ENCODE measurements at regions not wholly inside any gene's neighbourhood (a gene's known extent, or its start where the extent isn't known, plus 50 kb on each side); places are given as distances from the start of the nearest gene placed in this dataset.

- DNase-seq: no peak
- intact Hi-C loops (cut with DNase I): loop anchor here (10.0 kb wide), 1 partner anchor 146 kb away; the partner anchor contains the start of gene ZFHX3
These were observed 143.0 kb upstream of the ZFHX3 start for GRCh38 chr16:73190688-73191659.

DNA sequence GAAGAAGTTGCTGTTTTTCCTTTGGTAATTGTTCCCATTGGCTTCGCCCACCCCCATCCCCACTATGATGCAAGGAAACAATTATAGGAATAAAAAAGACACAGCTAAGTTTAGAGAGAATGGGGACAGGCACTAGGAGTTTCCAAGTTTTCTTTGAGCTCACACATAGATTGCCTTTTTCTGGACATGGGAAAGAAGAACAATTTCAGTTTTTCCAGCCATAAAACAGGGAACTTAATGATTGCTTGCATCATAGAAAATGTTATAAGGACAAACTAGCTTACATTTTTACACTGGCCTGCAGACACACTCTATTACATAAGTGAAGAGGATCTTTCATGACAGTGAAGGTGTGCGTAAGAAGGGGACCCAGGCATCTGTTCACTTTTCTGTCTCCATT is 142.3 kb upstream of the ZFHX3 start:
- intact Hi-C loops (cut with DNase I): loop anchor here (10.0 kb wide), 1 partner anchor 145 kb away; the partner anchor contains the start of gene ZFHX3

DNA sequence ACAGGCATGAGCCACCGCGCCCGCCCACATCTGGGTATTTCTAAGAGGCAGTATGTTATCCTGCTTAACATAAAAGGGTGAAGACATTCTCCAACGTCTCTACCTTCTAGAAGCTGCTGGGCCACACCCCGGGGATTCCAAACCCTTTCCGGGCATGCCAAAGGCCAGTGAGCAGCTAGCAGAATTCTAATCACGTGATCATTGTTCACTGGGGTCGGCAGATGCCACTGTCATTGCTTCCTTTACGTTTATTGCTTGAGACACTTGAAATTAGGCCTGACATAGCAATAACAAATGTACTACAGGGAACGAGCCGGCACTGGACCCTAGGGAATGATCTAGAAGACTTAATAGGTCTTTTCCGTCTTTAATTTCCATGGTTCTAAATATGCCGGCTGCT is 141.2 kb upstream of the ZFHX3 start:
- intact Hi-C loops (cut with DNase I): no loop called here
- no peak for DNase-seq

More for the DNA sequence above, 142.3 kb upstream of the ZFHX3 start:
- no peak for DNase-seq

- intact Hi-C loops (cut with DNase I): no loop called here
- DNase-seq: no peak
These were observed 139.0 kb upstream of the ZFHX3 start for GRCh38 chr16:73186752-73187601.

DNA sequence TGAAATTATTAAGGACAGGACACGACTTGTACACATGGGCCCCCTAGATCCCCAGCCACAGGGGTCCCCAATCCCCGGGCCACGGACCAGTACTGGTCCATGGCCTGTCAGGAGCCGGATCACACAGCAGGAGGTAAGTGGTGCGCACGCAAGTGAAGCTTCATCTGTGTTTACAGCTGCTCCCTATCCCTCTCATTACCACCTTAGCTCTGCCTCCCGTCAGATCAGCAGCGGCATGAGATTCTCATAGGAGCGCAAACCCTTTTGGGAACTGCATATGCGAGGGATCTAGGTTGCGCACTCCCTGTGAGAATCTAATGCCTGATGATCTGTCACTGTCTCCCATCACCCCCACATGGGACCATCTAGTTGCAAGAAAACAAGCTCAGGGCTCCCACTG is 137.8 kb upstream of the ZFHX3 start:
- intact Hi-C loops (cut with DNase I): no loop called here
- DNase-seq: no peak

DNA sequence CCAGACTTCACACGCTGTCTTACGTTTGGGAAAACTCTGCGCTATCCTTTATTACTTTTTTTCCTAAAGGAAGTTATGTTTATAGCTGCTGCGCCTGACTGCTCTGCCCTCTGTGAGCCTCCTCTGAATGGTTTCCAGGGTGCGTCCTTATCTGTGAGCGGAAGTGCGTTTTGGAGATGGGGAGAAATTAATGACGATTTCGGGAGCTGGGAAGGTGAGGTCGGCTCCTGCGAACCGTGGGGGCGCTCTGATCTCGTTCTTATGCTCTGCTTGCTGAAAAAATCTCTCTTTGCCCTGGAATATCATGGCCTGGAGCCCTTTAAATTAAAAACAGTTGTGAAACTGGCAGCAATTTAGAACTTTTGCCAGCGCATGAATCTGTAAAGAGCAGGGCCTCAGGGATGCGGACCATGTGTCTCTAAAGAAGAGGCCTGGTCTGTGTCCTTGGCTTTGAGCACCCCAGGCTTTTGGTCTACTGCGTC is 135.7 kb upstream of the ZFHX3 start:
- intact Hi-C loops (cut with DNase I): no loop called here

GRCh38 chr16:73179705-73180331 is 131.9 kb upstream of the ZFHX3 start:
- intact Hi-C loops (cut with DNase I): no loop called here
- DNase-seq: no peak

More for the DNA sequence above, 135.7 kb upstream of the ZFHX3 start:
- DNase-seq: no peak

DNA sequence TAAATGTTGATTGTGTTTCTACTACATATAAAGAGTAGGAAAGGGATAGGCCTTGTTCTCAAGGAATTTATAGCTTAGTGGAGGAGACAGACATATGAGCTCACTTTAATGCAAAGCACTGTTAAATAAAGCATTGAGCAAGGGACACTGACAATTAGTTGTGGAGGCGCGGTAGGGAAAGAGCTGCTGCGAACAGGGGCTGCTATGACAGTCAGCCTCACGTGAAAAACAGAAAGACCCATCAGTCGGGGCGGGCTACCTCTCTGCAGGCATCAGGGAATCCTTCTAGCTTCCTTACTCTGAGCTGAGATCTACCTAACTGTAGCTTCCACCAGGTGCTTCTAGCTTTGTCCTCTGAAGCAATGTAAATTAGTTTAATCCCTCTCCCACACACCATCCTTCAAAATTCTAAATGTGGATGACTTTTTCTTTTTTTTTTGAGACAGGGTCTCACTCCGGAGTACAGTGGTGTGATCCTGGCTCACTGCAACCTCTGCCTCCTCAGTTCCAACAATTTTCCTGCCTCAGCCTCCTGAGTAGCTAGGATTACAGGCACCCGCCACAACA is 129.9 kb upstream of the ZFHX3 start:
- intact Hi-C loops (cut with DNase I): no loop called here
- no peak for DNase-seq

GRCh38 chr16:73176577-73177013 is 128.7 kb upstream of the ZFHX3 start:
- no peak for DNase-seq
- intact Hi-C loops (cut with DNase I): no loop called here

- DNase-seq: no peak
- intact Hi-C loops (cut with DNase I): no loop called here
These were observed 125.2 kb upstream of the ZFHX3 start for GRCh38 chr16:73172973-73173709.

DNA sequence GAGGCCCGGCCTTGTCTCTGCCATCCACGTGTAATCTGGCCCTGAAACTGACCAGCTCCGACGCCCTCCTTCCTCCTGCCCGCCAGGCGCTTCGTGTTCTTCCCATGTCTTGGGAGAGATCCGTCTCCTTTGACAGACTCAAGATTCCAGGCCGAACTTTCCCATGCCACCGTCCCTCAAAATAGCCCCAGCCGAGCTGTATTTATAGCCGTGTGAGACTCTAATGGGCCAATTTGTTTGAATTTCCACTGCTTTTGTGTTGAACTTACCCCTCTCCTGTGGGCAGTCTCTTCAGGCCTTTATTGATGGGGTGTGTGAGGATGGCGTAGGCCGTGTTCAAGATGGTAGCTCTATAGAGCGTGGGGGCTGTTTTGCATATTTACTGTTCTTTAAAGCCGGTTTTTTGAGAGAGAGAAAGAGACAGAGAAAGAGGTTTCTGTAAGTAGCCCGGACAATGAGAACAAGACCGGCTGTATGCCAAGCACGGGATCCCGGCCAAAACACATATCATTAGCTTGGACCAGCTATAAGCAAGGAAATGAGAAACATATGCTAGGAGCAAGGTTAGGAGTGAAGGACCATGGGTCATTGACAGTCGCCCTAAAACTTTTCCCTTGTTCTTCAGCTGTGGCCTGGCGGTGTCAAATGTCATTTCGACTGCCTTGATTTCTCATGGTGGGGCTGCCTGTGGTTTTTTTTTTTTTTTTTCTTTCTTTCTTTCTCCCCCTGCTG is 124.5 kb upstream of the ZFHX3 start:
- intact Hi-C loops (cut with DNase I): no loop called here

GRCh38 chr16:73171901-73172240 is 123.9 kb upstream of the ZFHX3 start:
- DNase-seq: no peak
- intact Hi-C loops (cut with DNase I): no loop called here

More for the DNA sequence above, 124.5 kb upstream of the ZFHX3 start:
- peak in 4 of 10 donors; percentile 17 to 40 (median 35) for DNase-seq

DNA sequence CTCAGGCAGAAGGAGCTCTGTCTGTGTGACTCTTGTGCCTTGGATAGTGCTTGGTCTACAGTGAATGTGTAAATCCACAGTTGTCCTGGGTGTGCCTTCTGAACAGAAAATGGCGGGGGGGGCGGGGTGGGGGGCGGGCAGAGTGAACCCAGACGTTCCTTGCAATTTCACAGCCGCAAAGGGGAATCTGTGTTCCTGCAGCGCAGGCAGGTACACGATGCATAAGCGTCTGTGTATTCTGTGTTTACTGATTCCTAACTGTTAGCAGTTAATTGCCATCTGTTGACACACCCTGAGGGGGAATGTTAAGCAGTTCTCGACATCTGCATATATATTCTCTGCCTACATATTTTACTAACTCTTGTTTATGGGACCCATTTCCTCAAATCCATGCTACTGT is 123.5 kb upstream of the ZFHX3 start:
- DNase-seq: no peak
- intact Hi-C loops (cut with DNase I): no loop called here

GRCh38 chr16:73170612-73171038 is 122.7 kb upstream of the ZFHX3 start:
- intact Hi-C loops (cut with DNase I): no loop called here

GRCh38 chr16:73166947-73167550 is 119.1 kb upstream of the ZFHX3 start:
- no peak for DNase-seq
- intact Hi-C loops (cut with DNase I): no loop called here

More at GRCh38 chr16:73170612-73171038, 122.7 kb upstream of the ZFHX3 start:
- DNase-seq: no peak

DNA sequence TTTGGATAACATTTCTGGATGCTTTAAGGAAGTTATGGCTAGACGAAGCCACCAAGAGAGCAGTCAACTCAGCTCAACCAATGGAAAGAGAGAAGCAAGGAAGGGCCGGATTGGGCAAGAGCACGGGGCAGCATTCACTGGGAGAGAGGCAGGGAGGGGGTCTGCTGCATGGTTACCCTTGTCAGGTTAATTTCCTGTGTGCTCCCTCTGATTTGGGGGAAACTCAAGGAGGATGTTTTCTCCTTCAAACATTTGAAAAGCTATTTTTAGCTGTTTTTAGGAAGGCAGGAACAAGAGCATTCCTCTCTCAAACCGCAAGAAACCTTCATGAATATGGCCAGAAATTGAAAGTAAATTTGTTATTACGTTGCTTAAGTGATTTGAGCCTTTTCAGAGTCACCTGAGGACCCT is 118.5 kb upstream of the ZFHX3 start:
- intact Hi-C loops (cut with DNase I): no loop called here
- DNase-seq: no peak

DNA sequence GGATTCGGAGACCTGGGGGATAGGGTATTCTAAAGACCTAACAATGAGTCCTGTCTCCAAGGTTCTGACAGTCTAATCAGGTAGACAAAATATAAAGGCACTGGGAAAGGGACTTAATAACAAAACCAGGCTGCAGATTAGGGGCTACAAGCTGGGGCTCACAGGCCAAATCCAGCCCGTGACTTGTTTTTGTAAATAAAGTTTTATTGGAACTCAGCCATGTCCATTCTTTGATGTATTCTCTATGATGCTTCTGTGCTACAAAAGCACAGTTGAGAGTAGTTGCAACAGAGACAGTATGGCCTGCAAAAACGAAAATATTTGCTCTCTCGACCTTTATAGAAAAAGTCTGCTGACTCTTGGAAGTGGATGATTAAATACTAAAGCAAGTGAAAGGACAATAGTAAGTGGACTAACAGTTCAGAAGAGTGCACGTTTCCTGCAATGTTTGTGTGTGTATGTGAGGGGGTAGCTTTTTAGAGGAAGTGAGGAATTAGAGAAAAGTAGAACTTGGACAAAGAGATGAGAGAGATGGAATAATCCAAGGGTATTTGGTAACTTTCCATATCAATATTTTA is 115.4 kb upstream of the ZFHX3 start:
- no peak for DNase-seq
- intact Hi-C loops (cut with DNase I): no loop called here

- no peak for DNase-seq
- intact Hi-C loops (cut with DNase I): no loop called here
These were observed 114.0 kb upstream of the ZFHX3 start for GRCh38 chr16:73161977-73162376.
